ENCODE measurements at regions not wholly inside any gene's neighbourhood (a gene's known extent, or its start where the extent isn't known, plus 50 kb on each side); places are given as distances from the start of the nearest gene placed in this dataset.

GRCh38 chr3:187935623-187936156 lies 190.4 kb upstream of the BCL6 start:
- DNase-seq, result no peak

GRCh38 chr3:187936676-187937075 lies 191.4 kb upstream of the BCL6 start:
- DNase-seq, result no peak

GRCh38 chr3:187939891-187940290 lies 194.6 kb upstream of the BCL6 start:
- DNase-seq, result no peak

GRCh38 chr3:187941135-187941847 lies 196.0 kb upstream of the BCL6 start:
- no peak for DNase-seq

GRCh38 chr3:187941848-187942194 lies 196.6 kb upstream of the BCL6 start:
- no peak for DNase-seq

- DNase-seq, result no peak
Observed at GRCh38 chr3:187942658-187943241, 197.5 kb upstream of the BCL6 start.

- DNase-seq, result no peak
Observed at GRCh38 chr3:187943677-187944389, 198.6 kb upstream of the BCL6 start.

- no peak for DNase-seq
Observed at GRCh38 chr3:187944390-187945179, 199.3 kb upstream of the BCL6 start.

- no peak for DNase-seq
Observed at GRCh38 chr3:187945374-187945773, 200.1 kb upstream of the BCL6 start.

GRCh38 chr3:187946163-187946691 lies 201.0 kb upstream of the BCL6 start:
- DNase-seq, result no peak

- DNase-seq, result no peak
Observed at GRCh38 chr3:187946981-187947380, 201.7 kb upstream of the BCL6 start.

GRCh38 chr3:187947927-187948682 lies 202.8 kb upstream of the BCL6 start:
- DNase-seq, result no peak

GRCh38 chr3:187949093-187949820 lies 204.0 kb upstream of the BCL6 start:
- no peak for DNase-seq

- DNase-seq, result no peak
Observed at GRCh38 chr3:187950671-187951070, 203.3 kb upstream of the LPP start.

- no peak for DNase-seq
Observed at GRCh38 chr3:187951452-187952190, 202.3 kb upstream of the LPP start.

GRCh38 chr3:187952849-187953248 lies 201.1 kb upstream of the LPP start:
- no peak for DNase-seq

- no peak for DNase-seq
Observed at GRCh38 chr3:187954516-187954872, 199.5 kb upstream of the LPP start.

GRCh38 chr3:187954873-187955586 lies 198.9 kb upstream of the LPP start:
- DNase-seq, result no peak

GRCh38 chr3:187955587-187955952 lies 198.4 kb upstream of the LPP start:
- DNase-seq, result no peak

GRCh38 chr3:187957165-187957581 lies 196.8 kb upstream of the LPP start:
- DNase-seq, result no peak

All from stimulated activated CD4-positive, alpha-beta T cell treated with anti-CD3 and anti-CD28 coated beads, Interleukin-4, amount 100 ng/mL, for 4 hours (primary cell).